PC-3 (cell line): ENCODE measurements at regions not wholly inside any gene's neighbourhood (a gene's known extent, or its start where the extent isn't known, plus 50 kb on each side); places are given as distances from the start of the nearest gene placed in this dataset.
"Not testable (repeated sequence)": the region's sequence is repeated elsewhere in the genome, so short reads cannot be mapped to it uniquely, and the experiment has no call there.

Experiments used
- ATAC-seq: fragments of 200-7000 bp; cut with Tn5 transposase; 2 replicates; pipeline ENCODE4 v1.9.1; 2020; ENCODE audit warnings: mild to moderate bottlenecking, moderate library complexity
- BruUV-seq: library from RNA; stranded (reverse); fragments of 400-500 nt; replicated peaks from 2 replicates; lab custom pipeline; 2021; lab: Mats Ljungman, UMichigan
- CTCF ChIA-PET: fragments of 300-600 bp; sonication (Branson Sonifier 250); formaldehyde crosslinking; loops from one replicate; lab custom pipeline; 2022; ENCODE audit warnings: antibody characterized with exemption; lab: Charles Lee
- POLR2A ChIA-PET: fragments of 300-600 bp; sonication (Branson Sonifier 250); formaldehyde crosslinking; loops from one replicate; lab custom pipeline; 2022; ENCODE audit warnings: antibody characterized with exemption; ENCODE audit not compliant: unreplicated experiment; lab: Charles Lee
- DNase-seq: peaks from one replicate; pipeline ENCODE4 v3.0.0-alpha.2; 2015
- H2AFZ ChIP-seq: fragments of 300-600 bp; sonication (generic); 2 replicates; pipeline ENCODE4 v1.6.0; 2016; ENCODE audit warnings: antibody characterized with exemption, low read length
- H3F3A ChIP-seq: fragments of 300-600 bp; sonication (generic); one replicate; pipeline ENCODE4 v1.6.0; 2017; ENCODE audit warnings: antibody characterized with exemption, low read length, control low read depth, mild to moderate bottlenecking; ENCODE audit not compliant: unreplicated experiment
- H3K27ac ChIP-seq: fragments of 300-600 bp; sonication (generic); 2 replicates; pipeline ENCODE4 v1.5.1; 2016; ENCODE audit warnings: mild to moderate bottlenecking, low read length
- H3K27me3 ChIP-seq: fragments of 300-600 bp; sonication (generic); 2 replicates; pipeline ENCODE4 v1.6.1; 2016; ENCODE audit warnings: low read length, mixed read lengths
- H3K36me3 ChIP-seq: fragments of 300-600 bp; sonication (generic); 2 replicates; pipeline ENCODE4 v1.6.1; 2016; ENCODE audit warnings: low read depth, mixed run types, low read length, mixed read lengths
- H3K4me1 ChIP-seq: fragments of 300-600 bp; sonication (generic); 2 replicates; pipeline ENCODE4 v1.5.1; 2016; ENCODE audit warnings: low read length; ENCODE audit not compliant: insufficient read depth
- H3K4me2 ChIP-seq: fragments of 300-600 bp; sonication (generic); 2 replicates; pipeline ENCODE4 v1.6.0; 2016; ENCODE audit warnings: low read length
- H3K4me3 ChIP-seq: fragments of 300-600 bp; sonication (generic); 2 replicates; pipeline ENCODE4 v1.5.1; 2016; ENCODE audit warnings: mild to moderate bottlenecking, low read length, mixed read lengths
- H3K79me2 ChIP-seq: fragments of 300-600 bp; sonication (generic); 2 replicates; pipeline ENCODE4 v1.6.1; 2017; ENCODE audit warnings: low read length, mixed read lengths
- H3K9ac ChIP-seq: fragments of 300-600 bp; sonication (generic); 2 replicates; pipeline ENCODE4 v1.6.0; 2016; ENCODE audit warnings: mild to moderate bottlenecking, low read length
- H3K9me2 ChIP-seq: fragments of 300-600 bp; sonication (generic); replicated peaks from 2 replicates; pipeline ENCODE4 v1.6.1; 2016; ENCODE audit warnings: mixed run types, low read length, mixed read lengths
- H3K9me3 ChIP-seq: fragments of 300-600 bp; sonication (generic); 2 replicates; pipeline ENCODE4 v1.6.1; 2016; ENCODE audit warnings: low read length, mixed read lengths
- H4K20me1 ChIP-seq: fragments of 300-600 bp; sonication (generic); 2 replicates; pipeline ENCODE4 v1.6.1; 2016; ENCODE audit warnings: low read length, mixed read lengths
- CTCF ChIP-seq: fragments of 300-600 bp; sonication (generic); conservative IDR thresholded peaks from 2 replicates; pipeline ENCODE4 v1.5.1; 2017; ENCODE audit warnings: antibody characterized with exemption, low read depth, mild to moderate bottlenecking, low read length
- EZH2 ChIP-seq: fragments of 300-600 bp; sonication (generic); IDR thresholded peaks from one replicate; pipeline ENCODE4 v1.6.1; 2017; ENCODE audit warnings: antibody characterized with exemption, mild to moderate bottlenecking, low read length; ENCODE audit not compliant: unreplicated experiment
- EZH2phosphoT487 ChIP-seq: fragments of 300-600 bp; sonication (generic); IDR thresholded peaks from 2 replicates; pipeline ENCODE4 v1.6.1; 2018; ENCODE audit warnings: mild to moderate bottlenecking, antibody characterized with exemption, low read length, borderline replicate concordance
- intact Hi-C: fragments of 100-400 bp; cut with micrococcal nuclease; formaldehyde crosslinking; loops from 2 replicates; pipeline ENCODE4 v1.9.0; 2023

- ATAC-seq (no peak), DNase-seq (peak; percentile 8)
- Histone ChIP-seq H3K9me3 (no peaks in the 10 kb centered on the region), H3F3A (no peaks in the 10 kb centered on the region), H3K4me1 (no peaks in the 10 kb centered on the region), H4K20me1 (no peaks in the 10 kb centered on the region), H3K4me2 (no peak overlapping the region), H3K27ac (no peak overlapping the region), H3K27me3 (peaks cover 33% of the 10 kb centered on the region), H3K79me2 (no peaks in the 10 kb centered on the region), H3K4me3 (no peak overlapping the region), H3K9ac (no peak overlapping the region), H3K9me2 (no peaks in the 10 kb centered on the region), H3K36me3 (no peaks in the 10 kb centered on the region), H2AFZ (no peak overlapping the region)
- no TSS peak for BruUV-seq
- ChIA-PET POLR2A (no interaction called here), CTCF (no interaction called here)
- no peak for TF ChIP-seq EZH2phosphoT487
- no peak for TF ChIP-seq CTCF
- TF ChIP-seq EZH2 = no peak
- intact Hi-C loops = no loop called here
Observed at GRCh38 chr2:239644011-239644410, 243.2 kb upstream of the HDAC4 start.

- peaks cover 29% of the 10 kb centered on the region for H3K27me3 ChIP-seq
- intact Hi-C loops = no loop called here
- no peaks in the 10 kb centered on the region for H4K20me1 ChIP-seq
- DNase-seq (no peak), ATAC-seq (no peak)
- no peaks in the 10 kb centered on the region for H3F3A ChIP-seq
- TF ChIP-seq EZH2 (no peak), EZH2phosphoT487 (no peak), CTCF (no peak)
- no peak overlapping the region for H3K9ac ChIP-seq
- no peaks in the 10 kb centered on the region for H3K9me2 ChIP-seq
- H3K9me3 ChIP-seq = no peaks in the 10 kb centered on the region
- POLR2A ChIA-PET = no interaction called here
- H3K79me2 ChIP-seq = no peaks in the 10 kb centered on the region
- H3K4me1 ChIP-seq = no peaks in the 10 kb centered on the region
- CTCF ChIA-PET = no interaction called here
- H3K36me3 ChIP-seq = no peaks in the 10 kb centered on the region
- no peak overlapping the region for H2AFZ ChIP-seq
- no peak overlapping the region for H3K4me3 ChIP-seq
- BruUV-seq = no TSS peak
- no peak overlapping the region for H3K27ac ChIP-seq
- H3K4me2 ChIP-seq = no peak overlapping the region
Observed at GRCh38 chr2:239642406-239643004, 241.7 kb upstream of the HDAC4 start.

GRCh38 chr2:239641904-239642303 is 241.1 kb upstream of the HDAC4 start:
- H3K27me3 ChIP-seq = peaks cover 23% of the 10 kb centered on the region
- H3K4me2 ChIP-seq, intact Hi-C loops, H3K4me3 ChIP-seq, H3K27ac ChIP-seq, H3K9me2 ChIP-seq, H3K4me1 ChIP-seq, H4K20me1 ChIP-seq, H3K36me3 ChIP-seq, DNase-seq, H2AFZ ChIP-seq, H3K9ac ChIP-seq, CTCF ChIA-PET, H3F3A ChIP-seq, H3K79me2 ChIP-seq, POLR2A ChIA-PET, H3K9me3 ChIP-seq, ATAC-seq, BruUV-seq: not testable (repeated sequence)
